ENCODE measurements at regions not wholly inside any gene's neighbourhood (a gene's known extent, or its start where the extent isn't known, plus 50 kb on each side); places are given as distances from the start of the nearest gene placed in this dataset.
"Not testable (repeated sequence)": the region's sequence is repeated elsewhere in the genome, so short reads cannot be mapped to it uniquely, and the experiment has no call there.

DNA sequence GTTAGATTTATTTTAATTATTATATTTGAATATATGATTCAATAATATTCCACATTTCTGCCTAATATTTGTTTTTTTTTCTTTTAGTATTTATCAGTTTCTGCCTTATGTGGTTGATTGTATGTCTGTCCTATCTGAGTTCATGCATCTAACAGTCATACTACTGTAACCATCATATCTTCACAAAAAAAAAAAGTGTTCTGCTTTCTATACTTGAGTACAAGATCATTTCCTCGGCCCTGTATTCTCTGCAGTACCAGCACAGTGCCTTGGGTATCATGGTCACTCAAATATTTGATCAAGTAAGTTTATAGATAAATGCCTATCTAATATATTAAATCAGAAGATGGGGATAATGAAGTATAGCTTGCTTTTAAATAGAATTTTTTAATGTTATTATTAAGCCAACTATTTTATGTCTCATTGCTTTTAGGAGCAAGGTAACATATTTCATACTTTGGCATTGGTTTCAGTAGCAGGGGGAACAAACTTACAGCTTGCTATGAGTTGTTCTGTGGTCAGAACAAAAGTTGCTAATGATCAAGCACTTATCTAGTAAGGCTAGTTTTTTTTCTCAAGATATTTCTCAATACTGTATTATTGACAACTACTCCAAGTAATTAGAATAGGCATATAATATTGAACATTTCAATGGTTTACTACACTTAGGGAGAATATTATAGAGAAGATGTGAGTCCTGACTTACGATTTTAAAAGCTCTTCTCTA lies 290.5 kb upstream of the FBXO33 start:
- DNase-seq: no peak

DNA sequence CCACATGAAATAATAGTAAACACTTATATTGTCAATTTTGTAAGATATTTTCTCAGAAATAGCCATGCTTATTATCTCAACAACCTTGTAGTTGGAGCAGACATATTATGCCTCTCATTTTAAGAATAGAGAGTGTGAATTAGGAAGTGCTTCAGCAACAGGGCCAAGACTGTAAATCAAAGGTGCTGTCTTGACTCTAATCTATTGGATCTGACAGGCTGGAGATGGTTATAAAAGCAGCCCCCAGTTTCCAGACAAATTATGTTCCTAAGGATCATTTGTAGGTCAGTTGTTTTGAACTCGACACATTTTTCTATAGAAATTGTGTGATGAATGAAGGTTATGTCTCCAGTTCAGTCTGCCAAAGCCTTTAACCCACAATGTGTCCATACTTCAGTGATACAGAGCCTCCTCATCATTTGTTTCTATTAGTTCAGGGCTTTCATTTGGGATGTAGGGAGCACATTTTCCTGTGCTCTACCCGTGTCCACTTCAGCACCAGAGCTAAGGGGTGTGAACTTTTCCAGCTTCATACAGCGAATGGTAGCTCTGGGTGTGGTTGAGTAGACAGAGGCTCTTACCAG lies 284.8 kb upstream of the FBXO33 start:
- DNase-seq: no peak

- no peak for DNase-seq
These were observed 280.2 kb upstream of the FBXO33 start for GRCh38 chr14:39712293-39712999.

DNA sequence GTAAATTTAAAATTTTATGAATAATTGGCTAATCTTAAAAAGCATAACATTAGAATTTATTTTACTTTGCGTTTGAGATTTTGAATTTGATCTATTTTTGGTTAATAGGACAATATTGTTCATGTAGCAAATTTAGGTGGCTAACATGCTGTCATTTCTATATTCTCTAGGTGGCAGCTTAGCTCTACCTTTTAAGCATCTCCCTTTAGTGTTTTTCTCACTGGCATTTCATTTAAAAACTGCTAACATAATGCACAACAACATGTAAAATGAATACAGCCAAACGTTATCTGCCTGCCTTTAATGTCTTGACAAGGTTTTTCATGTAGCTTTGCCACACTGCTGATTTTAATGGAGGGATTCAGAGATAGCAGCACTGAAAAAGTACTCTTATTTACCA lies 272.4 kb upstream of the FBXO33 start:
- peak; percentile 14 for DNase-seq

DNA sequence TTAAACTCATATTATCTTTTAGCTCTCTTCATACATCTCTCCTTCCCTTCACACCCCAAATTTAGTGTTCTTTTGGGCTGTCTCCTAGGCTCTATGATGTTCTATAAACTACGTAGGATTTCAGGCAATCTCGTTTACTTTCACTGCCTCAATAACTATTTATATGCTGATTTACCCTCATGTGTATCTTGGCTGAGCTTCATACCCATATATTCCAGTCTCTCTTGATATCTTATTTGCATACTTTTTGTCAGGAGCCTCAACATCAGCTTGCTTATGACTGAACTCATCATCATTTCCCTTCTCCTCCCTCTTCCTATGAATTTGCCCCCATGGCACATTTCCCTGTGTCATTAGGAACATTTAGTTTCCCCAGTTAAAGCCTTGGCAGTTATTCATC lies 262.1 kb upstream of the FBXO33 start:
- DNase-seq: no peak

DNA sequence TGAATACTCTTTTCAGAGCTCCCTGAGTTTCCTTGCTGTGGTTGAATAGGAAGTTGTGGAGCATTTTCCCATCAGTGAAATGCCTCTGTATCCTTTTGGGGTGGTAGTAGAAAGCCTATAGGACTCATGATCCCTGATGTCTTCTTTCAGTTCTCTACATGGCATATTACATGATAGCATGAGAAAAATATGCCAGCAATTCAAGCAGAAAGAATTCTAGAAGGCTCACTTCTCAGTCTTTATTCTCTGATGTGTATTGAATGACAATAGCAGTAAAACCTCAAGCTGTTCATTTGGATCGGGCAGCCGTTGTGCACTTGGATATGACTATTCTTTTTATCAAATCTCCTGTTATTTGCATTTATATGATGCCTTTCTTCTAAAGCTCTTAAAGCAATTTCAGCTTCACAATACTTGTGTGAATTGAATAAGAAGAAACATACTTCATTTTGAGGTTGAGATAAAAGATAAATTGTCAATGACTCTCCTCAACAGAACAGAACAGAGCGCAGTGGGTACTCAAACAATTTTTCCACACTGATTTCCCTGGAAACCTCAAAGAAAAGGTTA lies 251.5 kb upstream of the FBXO33 start:
- DNase-seq: no peak

DNA sequence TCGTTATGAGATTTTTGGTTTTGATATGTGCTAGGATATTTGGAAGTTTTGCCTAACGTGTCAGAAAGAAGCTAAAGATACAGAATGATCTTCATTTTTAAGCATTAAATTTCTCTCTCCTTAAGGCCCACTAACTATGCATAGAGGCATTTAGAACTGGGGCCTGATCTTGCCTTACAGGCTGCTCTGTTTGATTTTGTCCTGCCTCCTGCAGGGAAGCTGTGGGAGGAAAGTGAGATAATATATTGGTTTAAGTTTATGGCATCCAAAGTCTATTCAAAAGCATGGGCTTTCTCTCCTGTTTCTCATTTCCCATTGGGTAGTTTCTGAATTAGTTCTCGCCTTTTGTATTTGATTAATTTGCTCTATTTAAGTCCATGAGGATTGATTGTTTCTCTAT lies 250.3 kb upstream of the FBXO33 start:
- DNase-seq: no peak

GRCh38 chr14:39681782-39682399 lies 249.7 kb upstream of the FBXO33 start:
- no peak for DNase-seq

DNA sequence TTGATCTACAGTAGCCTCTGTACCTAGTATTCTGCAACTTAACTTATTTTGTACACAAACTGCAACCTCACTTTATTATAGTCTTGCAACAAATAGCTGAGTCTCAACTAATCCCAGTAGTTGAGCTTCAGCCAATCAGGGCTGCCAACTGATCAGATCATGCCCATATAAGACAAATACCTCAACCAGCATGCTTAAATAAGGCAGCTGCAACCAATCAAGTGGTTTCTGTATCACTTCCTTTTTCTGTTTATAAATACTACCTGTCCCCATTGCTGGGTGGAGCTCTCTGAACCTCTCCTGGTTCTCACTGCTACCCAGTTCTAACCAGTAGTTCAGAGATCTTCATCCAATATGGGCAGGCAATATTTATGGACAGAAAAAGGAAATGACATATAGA lies 248.5 kb upstream of the FBXO33 start:
- DNase-seq: no peak

GRCh38 chr14:39673734-39674133 lies 241.5 kb upstream of the FBXO33 start:
- no peak for DNase-seq

DNA sequence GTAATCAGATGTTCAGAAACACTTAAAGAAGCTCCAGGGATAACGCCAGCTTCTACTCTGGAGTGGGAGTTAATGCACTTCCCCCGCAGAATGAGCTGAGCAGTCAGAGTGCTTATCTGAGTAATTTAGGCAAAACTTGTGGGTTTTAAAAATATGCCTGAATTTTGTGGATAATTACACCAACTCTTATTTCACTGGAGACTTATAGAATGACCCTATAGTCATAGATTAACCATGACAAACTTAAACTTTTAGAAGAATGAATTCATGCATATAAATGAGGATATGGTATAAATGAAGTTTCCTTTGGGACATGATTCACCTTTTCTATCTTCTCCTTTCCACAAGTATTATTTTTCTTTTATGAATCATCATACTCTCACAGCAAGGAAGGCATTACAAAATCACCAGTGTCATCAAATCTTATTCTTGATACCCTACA lies 241.1 kb upstream of the FBXO33 start:
- DNase-seq: no peak

DNA sequence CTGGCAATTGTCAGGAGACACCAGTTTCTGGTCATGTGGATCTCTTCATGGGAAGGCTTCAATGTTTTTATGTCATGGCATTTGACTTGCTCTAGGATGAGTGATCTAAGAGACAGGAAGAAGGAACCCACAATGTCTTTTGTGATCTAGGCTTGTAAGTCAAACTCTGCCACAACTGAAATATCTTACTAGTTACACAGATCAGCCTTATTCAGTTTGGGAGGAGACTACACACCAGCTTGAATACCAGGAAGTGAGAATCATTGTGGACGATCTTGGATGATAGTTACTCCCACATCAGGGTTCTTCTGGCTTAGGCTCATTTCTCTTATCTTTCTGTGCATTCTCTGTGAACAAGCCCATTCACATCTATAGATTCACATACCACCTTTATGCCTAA lies 236.2 kb upstream of the FBXO33 start:
- no peak for DNase-seq

GRCh38 chr14:39666386-39666785 lies 234.2 kb upstream of the FBXO33 start:
- DNase-seq: no peak

DNA sequence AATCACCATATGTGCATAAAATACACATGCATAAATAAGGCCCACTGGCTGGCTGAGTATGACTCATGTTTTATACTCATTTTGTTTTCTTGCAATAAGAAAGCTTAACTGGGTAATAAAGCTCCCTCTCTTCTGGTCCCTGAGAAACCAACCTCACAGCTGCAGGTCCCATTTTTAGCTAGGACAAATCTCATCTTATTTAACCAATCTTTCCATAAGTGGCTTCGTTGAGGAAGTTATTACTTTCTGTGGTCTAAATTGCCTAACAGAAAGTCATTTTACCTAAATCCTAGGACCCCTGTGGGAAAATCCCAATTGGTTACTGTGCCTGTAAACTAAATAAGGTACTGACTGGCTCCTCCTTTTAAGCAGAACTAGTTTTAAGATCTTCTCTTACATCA lies 232.8 kb upstream of the FBXO33 start:
- no peak for DNase-seq

- DNase-seq: no peak
These were observed 232.4 kb upstream of the FBXO33 start for GRCh38 chr14:39664646-39665045.

DNA sequence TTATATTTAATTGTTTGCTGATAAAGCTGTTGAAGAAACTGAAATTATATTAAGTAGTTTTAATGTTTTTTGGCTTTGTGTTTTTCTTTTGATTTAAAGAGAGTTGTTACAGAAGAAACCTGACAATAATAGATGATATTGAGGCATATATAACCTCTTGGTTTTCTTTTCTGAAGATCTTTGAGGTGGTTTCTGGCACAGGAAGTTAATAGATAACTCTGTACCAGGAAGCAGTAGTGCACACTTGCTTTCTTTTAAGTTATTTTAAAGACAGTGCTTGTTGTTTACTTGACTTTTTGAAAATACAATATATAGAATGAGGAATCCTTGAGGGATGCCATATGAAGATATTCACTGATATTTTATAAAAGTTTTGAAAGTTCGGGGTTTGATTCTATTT lies 209.0 kb upstream of the FBXO33 start:
- no peak for DNase-seq

- not testable (repeated sequence) for DNase-seq
These were observed 206.8 kb upstream of the FBXO33 start for GRCh38 chr14:39639009-39639408.

DNA sequence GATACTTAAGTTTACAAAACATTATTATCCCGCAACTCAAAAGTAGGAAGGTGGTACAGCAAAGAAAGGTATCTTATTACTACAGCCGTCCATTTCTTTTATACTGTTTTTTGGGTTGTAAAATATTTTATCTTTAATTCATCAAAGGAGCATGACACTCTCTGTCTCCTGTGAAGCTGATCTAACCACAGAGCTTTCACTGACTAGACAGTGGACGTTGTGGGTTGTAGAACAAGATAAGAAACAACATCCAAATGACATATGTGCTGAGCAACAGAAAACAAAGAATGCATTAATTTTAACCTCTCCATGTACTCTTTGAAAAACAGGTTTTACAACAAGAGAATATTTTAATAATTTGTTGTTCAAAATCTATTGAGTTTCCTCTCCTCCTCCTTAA lies 195.9 kb upstream of the FBXO33 start:
- no peak for DNase-seq

DNA sequence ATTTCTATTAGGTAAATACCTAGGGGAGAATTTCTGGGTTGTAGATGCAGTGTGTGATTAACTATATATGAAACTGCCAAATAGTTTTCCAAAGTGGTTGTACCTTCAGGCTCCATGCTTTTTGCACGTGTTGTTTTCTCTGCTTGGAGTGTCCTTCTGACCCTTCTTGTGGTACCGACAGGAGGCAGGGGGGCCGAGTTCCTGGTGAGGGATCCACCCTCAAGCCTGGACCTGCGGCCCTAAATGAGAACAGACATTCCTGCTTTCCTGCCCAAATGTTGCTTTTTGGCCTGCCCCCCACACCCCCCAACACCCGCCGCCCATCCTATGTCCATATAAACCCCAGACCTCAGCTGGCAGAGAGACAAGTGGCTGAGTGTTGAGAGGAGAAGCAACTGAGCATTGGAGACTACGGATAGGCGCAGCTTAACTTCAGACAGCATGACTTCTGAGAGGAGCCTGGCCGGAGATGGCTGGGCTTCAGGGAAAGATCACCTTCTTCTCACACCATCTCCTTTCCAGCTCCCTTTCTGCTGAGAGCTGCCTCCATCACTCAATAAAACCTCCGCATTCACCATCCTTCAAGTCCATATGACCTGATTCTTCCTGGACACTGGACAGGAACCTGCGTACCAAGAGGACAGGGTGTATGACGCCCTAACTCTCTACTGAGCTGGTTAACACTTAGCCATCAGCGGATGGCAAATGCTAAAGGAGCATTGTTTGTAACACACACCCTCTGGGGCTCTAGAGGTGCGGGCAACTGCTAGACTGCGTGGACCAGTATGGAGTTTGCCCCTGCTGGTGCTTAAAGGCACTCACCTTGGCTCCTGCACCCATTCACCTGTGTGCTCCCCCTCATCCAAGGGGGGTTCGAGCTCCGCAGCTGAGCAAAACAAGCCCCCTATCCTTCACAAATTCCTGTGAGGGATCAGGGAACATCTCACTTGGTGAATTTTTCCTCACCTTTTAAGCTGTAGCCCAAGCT lies 194.7 kb upstream of the FBXO33 start:
- DNase-seq: no peak

DNA sequence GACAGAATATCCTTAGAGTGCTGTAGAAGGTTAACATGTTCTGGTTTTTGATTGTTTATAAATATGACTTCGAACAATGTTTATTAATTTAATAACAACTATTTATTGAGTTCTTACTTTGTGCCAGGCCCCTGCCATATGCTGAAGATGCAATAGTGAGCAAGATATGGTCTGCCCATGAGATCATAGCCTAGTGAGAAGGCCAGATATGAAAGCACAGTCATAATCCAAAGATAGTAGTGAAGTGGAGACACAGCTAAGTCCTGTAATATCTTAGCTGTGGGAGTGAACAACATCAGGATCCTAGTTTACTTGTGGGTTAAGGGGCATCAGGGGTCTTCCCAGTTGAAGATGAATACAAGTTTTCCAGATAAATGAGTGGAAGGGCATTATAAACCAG lies 189.4 kb upstream of the FBXO33 start:
- no peak for DNase-seq

- DNase-seq: no peak
These were observed 189.0 kb upstream of the FBXO33 start for GRCh38 chr14:39621223-39621622.

DNA sequence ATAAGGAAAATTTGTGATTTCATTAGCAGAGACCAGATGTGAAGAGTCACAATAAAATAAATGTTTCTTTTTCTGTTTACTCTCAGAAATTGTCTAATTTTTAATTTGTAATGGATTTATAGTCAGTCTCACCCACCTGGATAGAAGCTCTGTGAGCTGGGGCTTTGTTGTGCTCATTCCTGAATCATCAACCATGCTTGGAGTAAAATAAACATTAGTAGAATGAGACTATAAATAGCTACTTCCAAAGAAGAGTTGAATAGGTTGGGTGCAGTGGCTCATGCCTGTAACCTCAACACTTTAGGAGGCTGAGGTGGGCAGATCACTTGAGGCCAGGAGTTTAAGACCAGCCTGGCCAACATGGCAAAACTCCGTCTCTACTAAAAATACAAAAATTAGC lies 185.3 kb upstream of the FBXO33 start:
- DNase-seq: no peak

All from NCI-H1092 treated with DMSO at 0.1 percent for 48 hours (cell line).